Tibial nerve (tissue), 4 donors: ENCODE measurements at regions not wholly inside any gene's neighbourhood (a gene's known extent, or its start where the extent isn't known, plus 50 kb on each side); places are given as distances from the start of the nearest gene placed in this dataset.

Source experiments
- DNase-seq, 2 donors: peaks; one replicate each; pipeline ENCODE4 v3.0.0-alpha.2; 2019; ENCODE audit warnings: low spot score in 2 of 2
- H3K27ac ChIP-seq, 4 donors: fragments of 200-600 bp; sonication (generic) in 3 of 4; one replicate each; pipeline ENCODE4 v1.5.1; 2017 to 2019; ENCODE audit warnings: mild to moderate bottlenecking in 1 of 4
- H3K27me3 ChIP-seq, 2 donors: fragments of 200-600 bp; sonication (generic) in 1 of 2; one replicate each; pipeline versions ENCODE4 v1.5.1 to v1.6.0; 2017 to 2019
- H3K36me3 ChIP-seq, 3 donors: fragments of 200-600 bp; sonication (generic); one replicate each; pipeline ENCODE4 v1.5.1; 2018 to 2019
- H3K4me1 ChIP-seq, 4 donors: fragments of 200-600 bp; sonication (generic) in 3 of 4; one replicate each; pipeline ENCODE4 v1.5.1; 2017 to 2019
- H3K4me3 ChIP-seq, 4 donors: fragments of 200-600 bp; sonication (generic) in 3 of 4; one replicate each; pipeline ENCODE4 v1.5.1; 2017 to 2019; ENCODE audit warnings: mild to moderate bottlenecking in 1 of 4, moderate library complexity in 1 of 4
- H3K9me3 ChIP-seq, 4 donors: fragments of 200-600 bp; sonication (generic) in 3 of 4; one replicate each; pipeline ENCODE4 v1.5.1; 2017 to 2019
- EP300 ChIP-seq, 2 donors: sonication (generic); formaldehyde crosslinking; IDR thresholded peaks; one replicate each; pipeline ENCODE4 v1.6.1; 2017; ENCODE audit warnings: antibody characterized with exemption in 2 of 2, mild to moderate bottlenecking in 1 of 2
- POLR2A ChIP-seq, 2 donors: fragments of 450-650 bp; IDR thresholded peaks; one replicate each; pipeline ENCODE4 v1.6.1; 2017; ENCODE audit warnings: antibody characterized with exemption in 2 of 2, mild to moderate bottlenecking in 2 of 2, moderate library complexity in 2 of 2
- WGBS, 2 donors: methylation state at CpG; one replicate each; pipeline ENCODE4 v1.1.5; 2018; 5-methylcytosine and 5-hydroxymethylcytosine counted together
- TF ChIP-seq, protein P1 (sequence below), 5 experiments: fragments of 200-600 bp in 3 of 5; fragments of 450-650 bp in 2 of 5; sonication (generic) in 3 of 5; IDR thresholded peaks; one replicate each; pipeline ENCODE4 v1.5.1; 2016 to 2019; ENCODE audit warnings: antibody characterized with exemption in 5 of 5, mild to moderate bottlenecking in 3 of 5, moderate library complexity in 2 of 5

- Histone ChIP-seq H3K4me1 (no peaks in the 10 kb centered on the region), H3K9me3 (no peaks in the 10 kb centered on the region), H3K27me3 (no peaks in the 10 kb centered on the region), H3K36me3 (no peaks in the 10 kb centered on the region), H3K27ac (no peak overlapping the region), H3K4me3 (no peak overlapping the region)
- TF ChIP-seq EP300 (IDR thresholded peaks at IDR 0.05), result no peak
- TF ChIP-seq, protein P1, sequence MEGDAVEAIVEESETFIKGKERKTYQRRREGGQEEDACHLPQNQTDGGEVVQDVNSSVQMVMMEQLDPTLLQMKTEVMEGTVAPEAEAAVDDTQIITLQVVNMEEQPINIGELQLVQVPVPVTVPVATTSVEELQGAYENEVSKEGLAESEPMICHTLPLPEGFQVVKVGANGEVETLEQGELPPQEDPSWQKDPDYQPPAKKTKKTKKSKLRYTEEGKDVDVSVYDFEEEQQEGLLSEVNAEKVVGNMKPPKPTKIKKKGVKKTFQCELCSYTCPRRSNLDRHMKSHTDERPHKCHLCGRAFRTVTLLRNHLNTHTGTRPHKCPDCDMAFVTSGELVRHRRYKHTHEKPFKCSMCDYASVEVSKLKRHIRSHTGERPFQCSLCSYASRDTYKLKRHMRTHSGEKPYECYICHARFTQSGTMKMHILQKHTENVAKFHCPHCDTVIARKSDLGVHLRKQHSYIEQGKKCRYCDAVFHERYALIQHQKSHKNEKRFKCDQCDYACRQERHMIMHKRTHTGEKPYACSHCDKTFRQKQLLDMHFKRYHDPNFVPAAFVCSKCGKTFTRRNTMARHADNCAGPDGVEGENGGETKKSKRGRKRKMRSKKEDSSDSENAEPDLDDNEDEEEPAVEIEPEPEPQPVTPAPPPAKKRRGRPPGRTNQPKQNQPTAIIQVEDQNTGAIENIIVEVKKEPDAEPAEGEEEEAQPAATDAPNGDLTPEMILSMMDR (IDR thresholded peaks at IDR 0.05), result no peak
- TF ChIP-seq POLR2A (IDR thresholded peaks at IDR 0.05), result no peak
- WGBS, 2 donors, result 75 to 80% methylated on average over 10 of the region's 10 CpGs
- DNase-seq, result no peak
Measured at GRCh38 chr1:67919274-67920072, 86.2 kb upstream of the GNG12 start.

- TF ChIP-seq EP300 (IDR thresholded peaks at IDR 0.05) (no peak), POLR2A (IDR thresholded peaks at IDR 0.05) (no peak)
- TF ChIP-seq, protein P1 (IDR thresholded peaks at IDR 0.05), result no peak
- WGBS, 2 donors, result 97 to 98% methylated on average over 2 of the region's 2 CpGs
- no peak for DNase-seq
- H3K4me3 ChIP-seq, result no peak overlapping the region
- H3K27ac ChIP-seq, result no peak overlapping the region
- no peaks in the 10 kb centered on the region for H3K9me3 ChIP-seq
- no peaks in the 10 kb centered on the region for H3K36me3 ChIP-seq
- H3K27me3 ChIP-seq, result no peaks in the 10 kb centered on the region
- H3K4me1 ChIP-seq, result no peaks in the 10 kb centered on the region
Measured at GRCh38 chr1:67918067-67918466, 84.8 kb upstream of the GNG12 start.

DNA sequence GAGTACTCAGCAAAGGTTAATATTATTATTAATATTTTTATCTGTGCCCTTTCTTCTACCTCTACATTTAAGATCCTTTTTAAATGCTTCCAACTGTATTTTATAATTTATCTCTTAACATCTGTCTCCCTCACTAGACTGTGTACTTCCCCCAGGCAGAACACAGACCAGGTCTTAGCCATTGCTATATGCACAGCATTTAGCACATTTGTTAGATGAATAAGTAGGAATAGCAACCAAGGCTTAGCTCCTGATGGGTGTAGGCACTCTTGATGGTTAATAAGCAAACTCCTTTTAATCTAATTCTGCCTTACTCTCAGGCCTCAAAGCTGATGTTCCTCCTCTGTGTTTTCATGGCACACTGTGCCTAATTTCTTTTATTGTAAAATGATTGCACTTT, 83.7 kb upstream of the GNG12 start:
- H3K4me3 ChIP-seq, result no peak overlapping the region
- H3K9me3 ChIP-seq, result no peaks in the 10 kb centered on the region
- no peak for DNase-seq
- TF ChIP-seq POLR2A (IDR thresholded peaks at IDR 0.05), result no peak
- TF ChIP-seq EP300 (IDR thresholded peaks at IDR 0.05), result no peak
- TF ChIP-seq, protein P1 (IDR thresholded peaks at IDR 0.05), result no peak
- no peaks in the 10 kb centered on the region for H3K4me1 ChIP-seq
- no peaks in the 10 kb centered on the region for H3K36me3 ChIP-seq
- no peaks in the 10 kb centered on the region for H3K27me3 ChIP-seq
- no peak overlapping the region for H3K27ac ChIP-seq

- WGBS, 2 donors, result 82 to 90% methylated on average over 8 of the region's 8 CpGs
- TF ChIP-seq EP300 (IDR thresholded peaks at IDR 0.05) (no peak), POLR2A (IDR thresholded peaks at IDR 0.05) (no peak)
- TF ChIP-seq, protein P1 (IDR thresholded peaks at IDR 0.05), result no peak
- Histone ChIP-seq H3K36me3 (no peaks in the 10 kb centered on the region), H3K27ac (no peak overlapping the region), H3K9me3 (no peaks in the 10 kb centered on the region), H3K27me3 (no peaks in the 10 kb centered on the region), H3K4me1 (no peaks in the 10 kb centered on the region), H3K4me3 (no peak overlapping the region)
- DNase-seq, result no peak
Measured at GRCh38 chr1:67916140-67916886, 83.0 kb upstream of the GNG12 start.

GRCh38 chr1:67909776-67910175, 76.5 kb upstream of the GNG12 start:
- H3K27me3 ChIP-seq, result no peaks in the 10 kb centered on the region
- H3K36me3 ChIP-seq, result no peaks in the 10 kb centered on the region
- H3K27ac ChIP-seq, result no peak overlapping the region
- DNase-seq, result no peak
- WGBS, 2 donors, result 82 to 88% methylated on average over 1 of the region's 1 CpG
- peaks cover 0 to 7% (median 0%) of the 10 kb centered on the region in 4 donors for H3K9me3 ChIP-seq
- H3K4me1 ChIP-seq, result no peaks in the 10 kb centered on the region
- TF ChIP-seq POLR2A (IDR thresholded peaks at IDR 0.05), result no peak
- TF ChIP-seq EP300 (IDR thresholded peaks at IDR 0.05), result no peak
- TF ChIP-seq, protein P1 (IDR thresholded peaks at IDR 0.05), result no peak
- H3K4me3 ChIP-seq, result no peak overlapping the region
